MM.1S (cell line): ENCODE measurements at regions not wholly inside any gene's neighbourhood (a gene's known extent, or its start where the extent isn't known, plus 50 kb on each side); places are given as distances from the start of the nearest gene placed in this dataset.

ENCODE experiments used
- CTCF ChIP-seq: fragments of 300-600 bp; sonication (generic); IDR thresholded peaks from 2 replicates; pipeline ENCODE4 v1.5.1; 2016; ENCODE audit warnings: antibody characterized with exemption, low read length, mixed read lengths
- EZH2 ChIP-seq: fragments of 300-600 bp; sonication (generic); optimal IDR thresholded peaks from 2 replicates; pipeline ENCODE3; 2017; ENCODE audit warnings: low read depth, mild to moderate bottlenecking, antibody characterized with exemption, low read length, mixed read lengths

- TF ChIP-seq CTCF (no peak), EZH2 (no peak)
Measured at GRCh38 chr6:37100745-37101144, 69.2 kb upstream of the PIM1 start.
